ENCODE measurements at regions not wholly inside any gene's neighbourhood (a gene's known extent, or its start where the extent isn't known, plus 50 kb on each side); places are given as distances from the start of the nearest gene placed in this dataset.
A peak's percentile ranks its signal among the peaks of the same experiment; 100 is the strongest.

DNA sequence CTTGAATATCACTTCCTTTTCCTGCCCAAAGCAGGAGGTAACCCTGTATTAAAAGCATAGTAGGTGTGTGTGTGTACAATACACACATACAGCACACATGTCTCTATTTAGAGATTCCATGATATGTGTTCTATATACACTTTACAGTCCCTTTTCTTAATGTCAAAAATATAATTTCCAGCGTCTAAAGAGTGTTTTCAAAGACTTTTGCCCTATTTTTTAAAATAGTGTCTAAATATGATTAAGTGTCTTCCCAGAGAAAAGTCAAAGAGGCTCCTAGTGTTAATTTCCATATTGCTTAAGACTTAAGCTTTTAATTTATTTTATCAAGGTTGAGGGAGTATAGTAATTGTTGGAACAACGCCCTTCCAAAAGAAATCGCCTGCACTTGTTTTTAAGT is 420.3 kb upstream of the POU3F3 start:
- Histone ChIP-seq H3K9me3 (ENCODE audit: control insufficient read depth, insufficient read depth, low read depth, low read length) (no peaks in the 10 kb centered on the region), H3K4me1 (ENCODE audit: control insufficient read depth, insufficient read depth, low read length) (peaks cover 31% of the 10 kb centered on the region), H3K4me3 (ENCODE audit: low read depth, low read length) (no peak overlapping the region), H3K9ac (ENCODE audit: low read length) (no peak overlapping the region), H3K36me3 (ENCODE audit: control insufficient read depth, insufficient read depth, low read length) (no peaks in the 10 kb centered on the region), H3K27ac (ENCODE audit: low read depth, low read length) (no peak overlapping the region), H3K27me3 (ENCODE audit: control insufficient read depth, insufficient read depth, low read length) (no peaks in the 10 kb centered on the region)

DNA sequence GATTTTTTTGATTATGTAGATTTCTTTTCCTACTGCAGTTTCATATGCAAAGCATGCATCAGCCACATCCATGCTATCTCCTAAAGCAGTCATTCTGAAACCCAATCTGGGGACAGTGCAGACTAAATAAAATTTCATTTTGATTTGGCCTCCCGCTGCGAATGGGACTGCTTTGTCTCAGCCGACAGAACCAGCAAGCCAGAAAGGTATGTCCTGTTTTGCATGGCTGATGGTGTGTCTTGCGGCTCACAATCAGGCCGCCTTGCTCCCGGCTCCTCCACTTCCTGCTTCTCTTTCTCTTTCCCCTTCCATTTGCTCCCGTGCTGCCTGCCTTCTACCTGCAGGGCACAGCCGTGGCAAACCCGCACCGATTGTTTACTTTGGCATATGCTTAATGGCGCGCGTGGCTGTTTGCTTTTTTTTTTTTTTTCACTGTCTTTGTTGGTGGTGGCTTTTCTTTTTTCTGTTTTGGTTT is 419.6 kb upstream of the POU3F3 start:
- no peaks in the 10 kb centered on the region for H3K27me3 ChIP-seq (ENCODE audit: control insufficient read depth, insufficient read depth, low read length)
- H3K9ac ChIP-seq (ENCODE audit: low read length): peak overlapping the region; percentile 39
- H3K4me3 ChIP-seq (ENCODE audit: low read depth, low read length): peak overlapping the region; percentile 38
- peaks cover 31% of the 10 kb centered on the region for H3K4me1 ChIP-seq (ENCODE audit: control insufficient read depth, insufficient read depth, low read length)
- no peaks in the 10 kb centered on the region for H3K36me3 ChIP-seq (ENCODE audit: control insufficient read depth, insufficient read depth, low read length)
- no peak overlapping the region for H3K27ac ChIP-seq (ENCODE audit: low read depth, low read length)
- no peaks in the 10 kb centered on the region for H3K9me3 ChIP-seq (ENCODE audit: control insufficient read depth, insufficient read depth, low read depth, low read length)

DNA sequence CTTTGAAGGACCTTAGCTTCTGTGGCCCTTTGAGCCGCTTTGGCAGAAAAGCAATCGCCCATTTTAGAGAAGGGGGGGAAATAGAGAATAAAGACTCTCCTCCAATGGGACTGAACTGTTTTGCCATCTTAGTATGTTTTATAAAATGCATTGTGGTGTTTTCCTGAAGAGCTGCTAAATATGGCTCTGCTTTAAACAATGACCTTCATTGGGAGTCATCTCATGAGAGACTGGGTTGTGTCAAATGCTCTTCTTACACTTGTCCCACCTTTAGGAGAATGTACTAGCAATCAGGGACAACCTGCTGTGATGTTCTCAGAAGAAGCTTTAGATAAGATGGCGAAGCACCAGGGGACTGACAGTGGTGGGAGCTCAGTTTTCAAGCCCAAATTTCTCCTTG is 418.9 kb upstream of the POU3F3 start:
- Histone ChIP-seq H3K27me3 (ENCODE audit: control insufficient read depth, insufficient read depth, low read length) (no peaks in the 10 kb centered on the region), H3K9me3 (ENCODE audit: control insufficient read depth, insufficient read depth, low read depth, low read length) (no peaks in the 10 kb centered on the region), H3K4me3 (ENCODE audit: low read depth, low read length) (peak overlapping the region; percentile 38), H3K27ac (ENCODE audit: low read depth, low read length) (no peak overlapping the region), H3K9ac (ENCODE audit: low read length) (peak overlapping the region; percentile 39), H3K36me3 (ENCODE audit: control insufficient read depth, insufficient read depth, low read length) (no peaks in the 10 kb centered on the region), H3K4me1 (ENCODE audit: control insufficient read depth, insufficient read depth, low read length) (peaks cover 31% of the 10 kb centered on the region)

DNA sequence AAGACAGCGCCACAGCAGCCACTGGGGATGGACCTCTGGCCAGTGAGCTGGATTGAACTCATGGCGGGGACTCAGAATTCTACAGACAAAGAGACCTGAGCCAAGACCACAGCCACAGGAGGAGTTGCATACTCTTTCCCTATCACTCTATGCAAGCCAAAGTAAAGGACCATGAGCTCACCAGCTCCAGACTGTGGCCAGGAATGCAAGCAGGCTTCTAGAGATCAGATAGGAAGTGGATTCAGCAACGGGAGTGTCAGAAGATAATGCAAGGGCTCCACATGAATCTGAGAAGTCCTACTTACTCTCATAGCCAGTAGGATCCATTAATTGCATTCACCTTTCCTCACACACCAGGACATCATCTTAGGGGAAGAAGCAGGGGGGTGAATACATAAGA is 415.4 kb upstream of the POU3F3 start:
- Histone ChIP-seq H3K27ac (ENCODE audit: low read depth, low read length) (no peak overlapping the region), H3K36me3 (ENCODE audit: control insufficient read depth, insufficient read depth, low read length) (no peaks in the 10 kb centered on the region; the same call in 1 of the 2 replicates), H3K4me1 (ENCODE audit: control insufficient read depth, insufficient read depth, low read length) (peaks cover 18% of the 10 kb centered on the region), H3K27me3 (ENCODE audit: control insufficient read depth, insufficient read depth, low read length) (no peaks in the 10 kb centered on the region), H3K9me3 (ENCODE audit: control insufficient read depth, insufficient read depth, low read depth, low read length) (no peaks in the 10 kb centered on the region), H3K9ac (ENCODE audit: low read length) (no peak overlapping the region), H3K4me3 (ENCODE audit: low read depth, low read length) (no peak overlapping the region)

DNA sequence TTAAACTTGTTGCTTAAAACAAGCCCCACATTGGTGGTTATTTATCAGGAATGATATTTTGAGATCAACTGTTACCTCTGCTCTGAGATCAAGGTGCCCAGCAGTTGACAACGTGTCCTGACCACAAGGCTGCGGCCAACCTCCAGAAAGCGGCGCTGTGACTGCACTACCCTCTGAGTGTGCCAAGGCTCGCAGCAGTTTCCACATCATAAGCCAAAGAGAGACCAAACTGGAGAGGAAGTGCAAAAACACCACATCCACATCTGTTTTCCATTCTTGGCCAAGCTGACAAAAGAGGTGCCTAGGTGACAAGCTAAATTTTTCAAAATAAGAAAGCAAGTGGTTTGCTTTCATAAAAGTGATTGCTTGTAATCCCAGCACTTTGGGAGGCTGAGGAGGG is 410.8 kb upstream of the POU3F3 start:
- no peak overlapping the region for H3K4me3 ChIP-seq (ENCODE audit: low read depth, low read length)
- H3K4me1 ChIP-seq (ENCODE audit: control insufficient read depth, insufficient read depth, low read length): peaks cover 8% of the 10 kb centered on the region; the same call in 1 of the 2 replicates
- no peaks in the 10 kb centered on the region; the same call in 1 of the 2 replicates for H3K36me3 ChIP-seq (ENCODE audit: control insufficient read depth, insufficient read depth, low read length)
- H3K27ac ChIP-seq (ENCODE audit: low read depth, low read length): no peak overlapping the region
- H3K9ac ChIP-seq (ENCODE audit: low read length): no peak overlapping the region
- no peaks in the 10 kb centered on the region for H3K9me3 ChIP-seq (ENCODE audit: control insufficient read depth, insufficient read depth, low read depth, low read length)
- no peaks in the 10 kb centered on the region for H3K27me3 ChIP-seq (ENCODE audit: control insufficient read depth, insufficient read depth, low read length)

DNA sequence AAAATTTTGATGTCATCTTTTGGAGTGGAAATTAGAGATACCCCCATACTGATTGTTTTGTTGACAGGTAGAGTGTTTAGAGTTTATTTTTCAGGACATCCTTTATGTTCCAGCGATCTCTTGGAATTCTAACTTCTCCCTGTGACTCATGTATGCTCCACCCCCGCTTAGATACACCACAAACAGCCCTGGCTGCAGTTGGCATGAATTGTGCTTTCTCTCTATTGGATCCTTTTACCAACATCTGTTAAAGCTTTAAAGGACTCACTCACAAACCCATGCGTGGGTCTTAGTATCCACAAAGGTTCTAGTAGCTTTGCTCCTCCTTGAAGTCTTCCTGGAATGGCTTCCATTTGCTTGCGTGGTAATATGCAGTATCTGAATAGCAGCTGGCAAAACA is 409.5 kb upstream of the POU3F3 start:
- Histone ChIP-seq H3K27me3 (ENCODE audit: control insufficient read depth, insufficient read depth, low read length) (no peaks in the 10 kb centered on the region), H3K4me1 (ENCODE audit: control insufficient read depth, insufficient read depth, low read length) (peaks cover 8% of the 10 kb centered on the region; the same call in 1 of the 2 replicates), H3K4me3 (ENCODE audit: low read depth, low read length) (no peak overlapping the region), H3K36me3 (ENCODE audit: control insufficient read depth, insufficient read depth, low read length) (no peaks in the 10 kb centered on the region; the same call in 1 of the 2 replicates), H3K27ac (ENCODE audit: low read depth, low read length) (no peak overlapping the region), H3K9me3 (ENCODE audit: control insufficient read depth, insufficient read depth, low read depth, low read length) (no peaks in the 10 kb centered on the region), H3K9ac (ENCODE audit: low read length) (no peak overlapping the region)

DNA sequence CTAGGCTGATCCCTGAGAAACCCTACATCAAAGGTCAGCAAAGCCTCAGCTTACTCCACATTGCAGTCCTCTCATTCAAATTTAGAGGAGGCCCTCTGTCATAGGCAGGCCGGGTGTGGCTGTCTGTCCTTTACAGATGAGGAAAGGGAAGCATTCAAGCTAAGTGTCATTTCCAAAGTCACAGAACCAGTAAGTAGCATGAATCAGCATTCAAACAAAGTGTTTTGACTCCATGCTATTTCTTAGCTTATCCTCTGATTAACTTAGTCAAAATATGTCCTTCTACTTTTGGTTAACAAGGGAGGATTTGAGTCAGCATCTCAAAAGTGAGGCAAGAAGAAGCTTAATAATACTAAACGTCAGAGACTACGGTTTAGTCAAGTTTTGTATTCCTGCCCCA is 409.0 kb upstream of the POU3F3 start:
- Histone ChIP-seq H3K27ac (ENCODE audit: low read depth, low read length) (no peak overlapping the region), H3K9ac (ENCODE audit: low read length) (no peak overlapping the region), H3K27me3 (ENCODE audit: control insufficient read depth, insufficient read depth, low read length) (no peaks in the 10 kb centered on the region)

DNA sequence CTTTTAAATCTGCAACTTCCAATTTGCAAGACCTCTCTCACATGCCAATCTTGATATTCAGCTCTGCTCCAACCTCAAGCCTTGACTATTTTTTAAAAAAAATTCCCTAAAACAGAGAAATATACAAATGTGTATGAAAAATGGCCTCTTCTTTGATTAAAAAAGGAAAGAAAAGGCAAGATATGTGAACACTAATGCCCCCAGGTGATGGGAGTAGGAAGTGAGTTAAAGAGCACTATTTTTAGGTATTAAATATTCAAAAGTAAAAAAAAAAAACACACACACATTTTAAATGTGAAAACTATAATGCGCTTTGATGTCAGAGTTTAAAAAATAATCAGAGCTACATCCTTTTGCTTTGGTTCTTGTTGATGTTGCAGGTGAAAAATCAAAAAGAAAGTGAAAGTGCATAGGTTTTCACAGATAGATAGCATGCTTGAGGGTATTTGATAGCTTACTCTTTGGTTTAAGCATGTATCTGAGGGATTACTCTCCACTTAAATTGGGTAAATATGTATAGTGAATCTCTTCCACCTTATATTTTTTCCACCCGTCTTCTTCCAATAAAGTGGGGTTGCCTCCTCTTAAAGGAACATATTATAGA is 406.0 kb upstream of the POU3F3 start:
- Histone ChIP-seq H3K27ac (ENCODE audit: low read depth, low read length) (no peak overlapping the region), H3K4me3 (ENCODE audit: low read depth, low read length) (no peak overlapping the region)

More for the DNA sequence above, 409.0 kb upstream of the POU3F3 start:
- Histone ChIP-seq H3K4me1 (ENCODE audit: control insufficient read depth, insufficient read depth, low read length) (peaks cover 8% of the 10 kb centered on the region; the same call in 1 of the 2 replicates), H3K36me3 (ENCODE audit: control insufficient read depth, insufficient read depth, low read length) (no peaks in the 10 kb centered on the region; the same call in 1 of the 2 replicates), H3K4me3 (ENCODE audit: low read depth, low read length) (no peak overlapping the region), H3K9me3 (ENCODE audit: control insufficient read depth, insufficient read depth, low read depth, low read length) (no peaks in the 10 kb centered on the region)

DNA sequence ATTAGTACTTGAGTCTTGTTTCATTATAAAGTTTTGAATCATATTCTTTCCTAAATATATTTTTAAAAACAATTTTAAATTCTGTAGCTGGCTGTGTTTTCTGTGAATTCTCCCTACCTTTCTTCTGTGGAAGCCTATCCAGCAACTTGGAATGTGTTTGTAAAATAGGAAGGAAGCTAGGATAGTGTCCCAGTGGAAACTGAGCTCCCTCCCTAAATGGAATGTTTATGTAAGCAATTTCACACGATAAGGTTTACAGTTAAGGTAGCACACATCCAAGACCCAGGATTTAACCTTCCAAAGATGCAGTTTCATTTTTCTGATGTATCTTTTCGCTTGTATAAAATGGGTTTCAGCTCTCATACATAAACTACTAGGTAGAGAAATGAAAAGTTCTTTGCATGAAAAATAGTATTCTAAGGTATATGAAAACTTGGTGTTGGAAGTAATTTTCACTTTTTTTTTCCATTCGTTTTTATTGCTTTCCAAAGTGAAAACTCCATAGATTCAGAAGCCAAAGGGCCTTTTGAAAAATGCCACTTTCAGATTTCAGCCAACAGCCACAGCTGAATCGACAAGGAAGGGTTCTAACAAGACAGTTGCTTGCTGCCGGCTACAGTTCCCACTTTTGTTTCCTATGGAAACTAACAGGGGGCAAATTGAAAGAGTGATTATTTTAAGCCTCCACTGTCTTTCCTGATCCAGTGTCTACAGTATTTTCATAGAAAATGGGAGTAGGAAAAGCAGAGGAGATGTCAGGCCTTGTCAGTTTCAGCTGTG is 405.1 kb upstream of the POU3F3 start:
- H3K4me3 ChIP-seq (ENCODE audit: low read depth, low read length): no peak overlapping the region
- H3K27me3 ChIP-seq (ENCODE audit: control insufficient read depth, insufficient read depth, low read length): no peaks in the 10 kb centered on the region
- H3K36me3 ChIP-seq (ENCODE audit: control insufficient read depth, insufficient read depth, low read length): no peaks in the 10 kb centered on the region
- H3K4me1 ChIP-seq (ENCODE audit: control insufficient read depth, insufficient read depth, low read length): peaks cover 8% of the 10 kb centered on the region; the same call in 1 of the 2 replicates
- no peak overlapping the region for H3K9ac ChIP-seq (ENCODE audit: low read length)
- H3K9me3 ChIP-seq (ENCODE audit: control insufficient read depth, insufficient read depth, low read depth, low read length): no peaks in the 10 kb centered on the region
- no peak overlapping the region for H3K27ac ChIP-seq (ENCODE audit: low read depth, low read length)

More for the DNA sequence above, 406.0 kb upstream of the POU3F3 start:
- Histone ChIP-seq H3K4me1 (ENCODE audit: control insufficient read depth, insufficient read depth, low read length) (peaks cover 8% of the 10 kb centered on the region; the same call in 1 of the 2 replicates), H3K9ac (ENCODE audit: low read length) (no peak overlapping the region), H3K9me3 (ENCODE audit: control insufficient read depth, insufficient read depth, low read depth, low read length) (no peaks in the 10 kb centered on the region), H3K36me3 (ENCODE audit: control insufficient read depth, insufficient read depth, low read length) (no peaks in the 10 kb centered on the region), H3K27me3 (ENCODE audit: control insufficient read depth, insufficient read depth, low read length) (no peaks in the 10 kb centered on the region)

DNA sequence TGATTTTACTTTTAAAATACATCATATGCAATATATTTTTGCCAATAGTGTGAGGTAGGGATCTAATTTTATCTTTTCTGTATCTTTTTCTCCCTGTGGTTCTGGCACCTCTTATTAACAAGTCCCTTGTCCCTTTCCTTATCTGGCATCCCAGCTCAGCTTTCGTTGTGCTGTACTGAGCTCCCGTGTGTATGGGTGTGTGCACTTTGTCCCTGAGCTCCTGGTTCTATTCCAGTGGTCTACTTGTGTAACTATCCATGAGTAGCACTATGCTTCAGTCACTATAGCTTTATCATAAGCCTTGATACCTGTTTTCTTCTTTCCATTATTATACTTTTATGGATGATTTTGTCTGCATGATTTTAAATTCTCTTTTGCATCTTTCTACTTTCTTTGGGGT is 401.4 kb upstream of the POU3F3 start:
- no peaks in the 10 kb centered on the region for H3K9me3 ChIP-seq (ENCODE audit: control insufficient read depth, insufficient read depth, low read depth, low read length)
- H3K36me3 ChIP-seq (ENCODE audit: control insufficient read depth, insufficient read depth, low read length): no peaks in the 10 kb centered on the region
- no peak overlapping the region for H3K9ac ChIP-seq (ENCODE audit: low read length)
- no peaks in the 10 kb centered on the region for H3K4me1 ChIP-seq (ENCODE audit: control insufficient read depth, insufficient read depth, low read length)
- no peaks in the 10 kb centered on the region for H3K27me3 ChIP-seq (ENCODE audit: control insufficient read depth, insufficient read depth, low read length)
- no peak overlapping the region for H3K27ac ChIP-seq (ENCODE audit: low read depth, low read length)
- H3K4me3 ChIP-seq (ENCODE audit: low read depth, low read length): no peak overlapping the region

DNA sequence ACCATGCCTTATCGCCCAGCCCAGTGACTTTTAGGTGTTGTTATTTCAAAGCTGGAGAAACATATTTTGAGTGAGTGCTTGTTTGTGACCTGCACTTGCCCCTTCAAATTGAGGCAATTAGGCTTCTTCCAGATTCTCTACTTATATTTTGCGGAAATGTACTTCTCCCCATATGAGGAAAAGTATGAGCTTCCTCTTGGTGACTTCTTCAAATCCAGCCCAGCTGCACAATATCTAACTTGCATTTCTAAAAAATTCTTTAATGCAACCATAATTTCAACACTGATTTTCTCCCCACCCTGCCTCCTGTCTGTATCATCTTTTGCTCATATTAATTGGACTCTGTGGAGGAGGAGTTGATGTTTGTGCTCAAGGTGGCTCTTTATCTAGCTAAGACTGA is 391.2 kb upstream of the POU3F3 start:
- Histone ChIP-seq H3K36me3 (ENCODE audit: control insufficient read depth, insufficient read depth, low read length) (no peaks in the 10 kb centered on the region), H3K27ac (ENCODE audit: low read depth, low read length) (no peak overlapping the region), H3K4me3 (ENCODE audit: low read depth, low read length) (no peak overlapping the region)

More for the DNA sequence above, 391.2 kb upstream of the POU3F3 start:
- Histone ChIP-seq H3K4me1 (ENCODE audit: control insufficient read depth, insufficient read depth, low read length) (no peaks in the 10 kb centered on the region), H3K9ac (ENCODE audit: low read length) (no peak overlapping the region), H3K27me3 (ENCODE audit: control insufficient read depth, insufficient read depth, low read length) (no peaks in the 10 kb centered on the region), H3K9me3 (ENCODE audit: control insufficient read depth, insufficient read depth, low read depth, low read length) (no peaks in the 10 kb centered on the region)

Measured in HUES6 (cell line).